Endothelial cell of umbilical vein (primary cell): ENCODE measurements at regions not wholly inside any gene's neighbourhood (a gene's known extent, or its start where the extent isn't known, plus 50 kb on each side); places are given as distances from the start of the nearest gene placed in this dataset.

ENCODE experiments used
- BruUV-seq: library from RNA; stranded (reverse); fragments of 400-500 nt; replicated peaks from 2 replicates; lab custom pipeline; 2021; lab: Mats Ljungman, UMichigan
- CTCF ChIA-PET: fragments of 300-600, 350-600 bp; sonication (Branson Sonifier 250); formaldehyde crosslinking; loops from one replicate; lab custom pipeline; 2021; ENCODE audit warnings: antibody characterized with exemption, inconsistent platforms; lab: Charles Lee
- POLR2A ChIA-PET: fragments of 300-600, 350-600 bp; sonication (Branson Sonifier 250); formaldehyde crosslinking; loops from one replicate; lab custom pipeline; 2021; ENCODE audit warnings: antibody characterized with exemption, inconsistent platforms; lab: Charles Lee
- DNase-seq: peaks from one replicate; pipeline ENCODE4 v3.0.0-alpha.2; 2011; ENCODE audit warnings: low read depth, low spot score
- FAIRE-seq: peaks from 2 replicates; lab custom pipeline; 2011; peaks lifted over from hg19 to GRCh38; lab: Jason Lieb, UNC
- H2AFZ ChIP-seq: 2 replicates; pipeline ENCODE4 v1.6.0; 2012; ENCODE audit warnings: low read depth, low read length, control low read depth, inconsistent platforms
- H3K27ac ChIP-seq: 2 replicates; pipeline ENCODE4 v1.5.1; 2011; ENCODE audit warnings: low read depth, mild to moderate bottlenecking, control low read depth, low read length, moderate library complexity; ENCODE audit not compliant: insufficient read depth
- H3K27me3 ChIP-seq, 2 experiments: 2 replicates each; pipeline versions ENCODE4 v1.6.0 to v1.6.1; 2011; ENCODE audit warnings: low read length in 2 of 2, mixed read lengths in 1 of 2; ENCODE audit not compliant: control insufficient read depth in 2 of 2, insufficient read depth in 2 of 2
- H3K36me3 ChIP-seq, 2 experiments: 2 replicates in 1 of 2; 3 replicates in 1 of 2; pipeline ENCODE4 v1.5.1; 2011; ENCODE audit warnings: low read length in 2 of 2, mild to moderate bottlenecking in 1 of 2, moderate library complexity in 1 of 2; ENCODE audit not compliant: control insufficient read depth in 2 of 2, insufficient read depth in 2 of 2; ENCODE audit errors: extremely low read depth in 1 of 2
- H3K4me1 ChIP-seq: 3 replicates; pipeline ENCODE4 v1.5.1; 2011; ENCODE audit warnings: mild to moderate bottlenecking, low read length; ENCODE audit not compliant: control insufficient read depth, insufficient read depth; ENCODE audit errors: extremely low read depth
- H3K4me2 ChIP-seq: 2 replicates; pipeline ENCODE4 v1.6.1; 2011; ENCODE audit warnings: low read length, control low read depth, mixed read lengths; ENCODE audit not compliant: insufficient read depth
- H3K4me3 ChIP-seq, 3 experiments: fragments of 200-600 bp in 1 of 3; sonication (generic), shearing (Covaris generic) in 1 of 3; replicated peaks in 1 of 3; 2 replicates each; pipeline ENCODE4 v1.5.1; 2011 to 2016; ENCODE audit warnings: control low read depth in 3 of 3, low read length in 3 of 3, mild to moderate bottlenecking in 2 of 3, inconsistent platforms in 1 of 3, low read depth in 1 of 3, moderate library complexity in 1 of 3; ENCODE audit not compliant: insufficient read depth in 1 of 3
- H3K79me2 ChIP-seq: 2 replicates; pipeline ENCODE4 v1.6.0; 2012; ENCODE audit warnings: low read length, inconsistent platforms; ENCODE audit not compliant: control insufficient read depth, insufficient read depth
- H3K9ac ChIP-seq: replicated peaks from 2 replicates; pipeline ENCODE3; 2011; ENCODE audit warnings: low read length, control low read depth; ENCODE audit not compliant: insufficient read depth; ENCODE audit errors: extremely low read depth
- H3K9me1 ChIP-seq: replicated peaks from 3 replicates; pipeline ENCODE4 v1.6.0; 2011; ENCODE audit warnings: mild to moderate bottlenecking, low read length; ENCODE audit not compliant: control insufficient read depth, insufficient read depth; ENCODE audit errors: extremely low read depth
- H3K9me3 ChIP-seq: replicated peaks from 2 replicates; pipeline ENCODE4 v1.5.1; 2012; ENCODE audit warnings: low read length, inconsistent platforms; ENCODE audit not compliant: control insufficient read depth, insufficient read depth
- H4K20me1 ChIP-seq: replicated peaks from 2 replicates; pipeline ENCODE3; 2011; ENCODE audit warnings: mild to moderate bottlenecking, low read length; ENCODE audit not compliant: control insufficient read depth, insufficient read depth; ENCODE audit errors: extremely low read depth
- CTCF ChIP-seq, 2 donors: IDR thresholded peaks; 1 replicate in 1 of 2; 2 replicates in 1 of 2; pipeline ENCODE4 v1.5.1; 2011; ENCODE audit warnings: low read length in 2 of 2, mild to moderate bottlenecking in 2 of 2, moderate library complexity in 2 of 2, control low read depth in 1 of 2, inconsistent platforms in 1 of 2, low read depth in 1 of 2; ENCODE audit not compliant: insufficient read depth in 1 of 2; ENCODE audit errors: extremely low read depth in 1 of 2
- EZH2 ChIP-seq: IDR thresholded peaks from 2 replicates; pipeline ENCODE4 v1.6.1; 2012; ENCODE audit warnings: borderline replicate concordance, low read depth, mild to moderate bottlenecking, moderate library complexity, low read length, inconsistent platforms; ENCODE audit not compliant: severe bottlenecking
- FOS ChIP-seq: IDR thresholded peaks from 2 replicates; pipeline ENCODE4 v1.6.1; 2011; ENCODE audit warnings: mild to moderate bottlenecking, low read length, moderate library complexity, borderline replicate concordance; ENCODE audit not compliant: insufficient read depth
- GATA2 ChIP-seq: IDR thresholded peaks from 2 replicates; pipeline ENCODE4 v1.7.0; 2011; ENCODE audit warnings: low read depth, mild to moderate bottlenecking, moderate library complexity, mixed read lengths, low read length; ENCODE audit not compliant: insufficient read length, insufficient read depth
- JUN ChIP-seq: IDR thresholded peaks from 2 replicates; pipeline ENCODE4 v1.6.1; 2011; ENCODE audit warnings: borderline replicate concordance, low read depth; ENCODE audit not compliant: insufficient read length, insufficient read depth
- MAX ChIP-seq: IDR thresholded peaks from 2 replicates; pipeline ENCODE4 v1.6.1; 2011; ENCODE audit not compliant: insufficient read depth, insufficient read length
- MYC ChIP-seq: IDR thresholded peaks from one replicate; pipeline ENCODE4 v1.6.1; 2011; ENCODE audit warnings: mild to moderate bottlenecking, low read depth, low read length
- POLR2A ChIP-seq: IDR thresholded peaks from 2 replicates; pipeline ENCODE4 v1.6.1; 2012; ENCODE audit warnings: low read depth, mild to moderate bottlenecking, control low read depth, low read length
- dilution Hi-C: fragments of 300-500 bp; cut with MboI; formaldehyde crosslinking; loops from one replicate; pipeline ENCODE4 v1.15.0; 2019; ENCODE audit warnings: low sequenced_read_pairs; ENCODE audit not compliant: extremely low pct_ligation_motif_present
- intact Hi-C: fragments of 100-400 bp; cut with micrococcal nuclease; formaldehyde crosslinking; loops from one replicate; pipeline ENCODE4 v1.10.0; 2022

- peaks cover 12% of the 10 kb centered on the region in 2 experiments for H3K27me3 ChIP-seq
- FAIRE-seq (no peak), DNase-seq (no peak)
- BruUV-seq = no TSS peak
- intact Hi-C loops = no loop called here
- CTCF ChIA-PET = no interaction called here
- dilution Hi-C loops = no loop called here
- POLR2A ChIA-PET = no interaction called here
- no peaks in the 10 kb centered on the region for H3K4me1 ChIP-seq
- no peak overlapping the region for H2AFZ ChIP-seq
- no peaks in the 10 kb centered on the region for H3K9me1 ChIP-seq
- no peak overlapping the region for H3K4me3 ChIP-seq
- no peak overlapping the region for H3K4me2 ChIP-seq
- no peaks in the 10 kb centered on the region for H3K79me2 ChIP-seq
- no peaks in the 10 kb centered on the region for H3K9me3 ChIP-seq
- TF ChIP-seq FOS (no peak), MYC (no peak), EZH2 (no peak), JUN (no peak), GATA2 (no peak), POLR2A (no peak), MAX (no peak), CTCF (IDR thresholded peaks at IDR 0.05; ENCODE audit: extremely low read depth in 1 of 2, insufficient read depth in 1 of 2, low read depth in 1 of 2, low read length in 2 of 2) (no peak)
- no peak overlapping the region for H3K27ac ChIP-seq
- H3K36me3 ChIP-seq = no peaks in the 10 kb centered on the region
- no peak overlapping the region for H3K9ac ChIP-seq
- H4K20me1 ChIP-seq = no peaks in the 10 kb centered on the region
These were observed 364.1 kb downstream of the RPS24 start for GRCh38 chr10:78397786-78398185.
